WI38 (cell line): ENCODE measurements at regions not wholly inside any gene's neighbourhood (a gene's known extent, or its start where the extent isn't known, plus 50 kb on each side); places are given as distances from the start of the nearest gene placed in this dataset.

Experiments
- H3K4me3 ChIP-seq: 2 replicates; pipeline ENCODE4 v1.5.1; 2011; ENCODE audit warnings: low read depth, mild to moderate bottlenecking, control low read depth, low read length
- TF ChIP-seq, protein P1 (sequence below): IDR thresholded peaks from 2 replicates; pipeline ENCODE4 v1.5.1; 2012; ENCODE audit warnings: low read depth, mild to moderate bottlenecking, control low read depth, low read length

DNA sequence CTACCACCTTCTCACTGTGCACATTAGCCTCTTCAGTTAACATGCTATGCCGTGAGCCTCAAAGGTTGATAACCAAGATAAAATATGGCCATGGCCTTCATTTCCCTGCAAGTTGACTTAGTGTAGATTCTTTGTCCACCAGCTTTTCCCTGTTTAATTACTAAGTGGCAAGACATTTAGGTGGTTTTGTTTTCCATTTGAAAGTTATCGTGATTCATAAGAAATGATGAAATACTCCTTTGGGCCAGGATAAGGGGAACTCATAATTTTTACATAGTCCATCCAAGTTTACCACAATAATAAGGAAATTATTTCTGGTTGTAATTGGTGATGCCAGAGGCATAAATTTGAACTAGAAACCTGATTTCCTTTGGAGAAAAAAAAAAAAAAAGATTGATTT, 609.6 kb downstream of the TAF11L14 start:
- H3K4me3 ChIP-seq, result no peak overlapping the region
- TF ChIP-seq, protein P1, sequence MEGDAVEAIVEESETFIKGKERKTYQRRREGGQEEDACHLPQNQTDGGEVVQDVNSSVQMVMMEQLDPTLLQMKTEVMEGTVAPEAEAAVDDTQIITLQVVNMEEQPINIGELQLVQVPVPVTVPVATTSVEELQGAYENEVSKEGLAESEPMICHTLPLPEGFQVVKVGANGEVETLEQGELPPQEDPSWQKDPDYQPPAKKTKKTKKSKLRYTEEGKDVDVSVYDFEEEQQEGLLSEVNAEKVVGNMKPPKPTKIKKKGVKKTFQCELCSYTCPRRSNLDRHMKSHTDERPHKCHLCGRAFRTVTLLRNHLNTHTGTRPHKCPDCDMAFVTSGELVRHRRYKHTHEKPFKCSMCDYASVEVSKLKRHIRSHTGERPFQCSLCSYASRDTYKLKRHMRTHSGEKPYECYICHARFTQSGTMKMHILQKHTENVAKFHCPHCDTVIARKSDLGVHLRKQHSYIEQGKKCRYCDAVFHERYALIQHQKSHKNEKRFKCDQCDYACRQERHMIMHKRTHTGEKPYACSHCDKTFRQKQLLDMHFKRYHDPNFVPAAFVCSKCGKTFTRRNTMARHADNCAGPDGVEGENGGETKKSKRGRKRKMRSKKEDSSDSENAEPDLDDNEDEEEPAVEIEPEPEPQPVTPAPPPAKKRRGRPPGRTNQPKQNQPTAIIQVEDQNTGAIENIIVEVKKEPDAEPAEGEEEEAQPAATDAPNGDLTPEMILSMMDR, result no peak

- H3K4me3 ChIP-seq, result no peak overlapping the region
- TF ChIP-seq, protein P1, result no peak
Observed at GRCh38 chr5:18244309-18244708, 610.0 kb downstream of the TAF11L14 start.

DNA sequence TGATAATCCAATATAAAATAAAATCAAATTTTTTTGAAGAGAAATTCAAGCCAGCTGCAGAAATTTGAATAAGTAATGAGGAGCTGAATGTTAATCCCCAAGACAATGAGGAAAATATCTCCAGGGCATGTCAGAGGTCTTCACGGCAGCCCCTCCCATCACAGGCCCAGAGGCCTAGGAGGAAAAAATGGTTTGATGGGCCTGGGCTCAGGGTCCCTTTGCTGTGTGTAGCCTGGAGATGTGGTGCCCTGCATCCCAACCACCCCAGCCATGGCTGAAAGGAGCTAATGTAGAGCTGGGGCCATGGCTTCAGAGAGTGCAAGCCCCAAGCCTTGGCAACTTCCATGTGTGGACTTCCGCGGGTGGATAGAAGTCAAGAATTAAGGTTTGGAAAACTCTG, 618.3 kb downstream of the TAF11L14 start:
- TF ChIP-seq, protein P1, result no peak
- H3K4me3 ChIP-seq, result no peak overlapping the region

DNA sequence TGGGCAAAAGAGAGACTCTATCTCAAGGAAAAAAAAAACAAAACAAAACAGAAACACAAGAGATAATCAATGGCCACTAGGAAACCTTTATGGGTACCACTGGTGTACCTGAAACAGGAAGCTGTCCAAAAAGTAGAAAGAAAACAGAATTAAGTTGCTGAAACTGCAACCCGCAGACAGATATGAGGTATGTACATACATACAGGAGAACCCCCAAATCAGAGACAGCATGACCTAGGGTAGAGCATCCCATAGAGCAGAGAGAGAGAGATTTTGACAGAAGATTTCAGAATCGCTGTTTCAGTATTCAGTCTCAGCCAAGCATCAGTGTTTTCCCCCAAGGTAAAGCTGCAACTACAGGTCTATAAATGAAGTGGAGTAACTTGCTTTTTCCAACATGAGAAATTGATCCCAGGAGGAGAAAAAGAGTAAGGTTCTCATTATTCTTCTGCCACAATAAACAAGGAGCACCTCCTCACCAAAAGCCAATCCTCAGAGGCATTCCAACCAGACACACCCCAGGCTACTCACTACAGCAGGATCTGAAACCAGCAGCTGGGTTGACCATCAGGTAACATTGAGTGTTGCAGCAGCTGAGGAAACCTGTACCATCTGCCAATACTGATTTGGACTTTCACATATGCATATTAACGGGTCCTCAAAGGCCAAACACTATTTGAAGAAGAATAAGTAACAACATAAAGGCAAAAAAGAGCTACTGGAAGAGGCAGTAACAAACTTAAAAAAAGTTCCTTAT, 630.0 kb downstream of the TAF11L14 start:
- TF ChIP-seq, protein P1, result no peak
- H3K4me3 ChIP-seq, result no peak overlapping the region

GRCh38 chr5:18270635-18271338, 636.5 kb downstream of the TAF11L14 start:
- TF ChIP-seq, protein P1, result no peak

DNA sequence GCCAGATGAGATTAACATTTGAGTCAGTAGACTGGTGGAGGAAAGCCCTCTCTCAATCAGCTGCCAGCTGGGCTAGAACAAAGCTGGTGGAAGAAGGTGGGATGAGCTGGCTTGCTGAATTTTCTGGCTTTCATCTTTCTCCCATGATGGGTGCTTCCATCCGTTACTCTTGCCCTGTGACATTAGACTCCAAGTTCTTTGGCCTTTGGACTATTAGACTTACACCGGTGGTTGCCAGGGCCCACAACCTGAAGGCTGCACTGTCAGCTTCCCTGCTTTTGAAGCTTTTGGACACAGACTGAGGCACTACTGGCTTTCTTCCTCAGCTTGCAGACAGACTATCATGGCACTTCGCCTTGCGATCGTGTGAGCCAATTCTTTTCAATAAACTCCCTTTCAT, 642.7 kb downstream of the TAF11L14 start:
- H3K4me3 ChIP-seq, result no peak overlapping the region
- TF ChIP-seq, protein P1, result no peak

More at GRCh38 chr5:18270635-18271338, 636.5 kb downstream of the TAF11L14 start:
- H3K4me3 ChIP-seq, result no peak overlapping the region

GRCh38 chr5:18281947-18282581, 647.8 kb downstream of the TAF11L14 start:
- TF ChIP-seq, protein P1, result no peak; the same call in 1 of the 2 replicates
- no peak overlapping the region for H3K4me3 ChIP-seq
